Spleen (tissue), 11 donors: ENCODE measurements at regions not wholly inside any gene's neighbourhood (a gene's known extent, or its start where the extent isn't known, plus 50 kb on each side); places are given as distances from the start of the nearest gene placed in this dataset.

Experiments used
- DNase-seq: peaks from one replicate; pipeline ENCODE4 v3.0.0-alpha.2; 2020
- H3K27ac ChIP-seq, 8 donors: fragments of 200-600 bp; sonication (generic) in 7 of 8; 1 replicate in 4 of 8; 2 replicates in 4 of 8; pipeline versions ENCODE4 v1.5.0 to v1.8.0; 2016 to 2021; ENCODE audit warnings: inconsistent platforms in 4 of 8, mild to moderate bottlenecking in 4 of 8, moderate library complexity in 1 of 8
- H3K27me3 ChIP-seq, 7 donors: fragments of 200-600 bp; sonication (generic) in 6 of 7; replicated peaks in 1 of 7; 1 replicate in 4 of 7; 2 replicates in 3 of 7; pipeline versions ENCODE4 v1.5.0 to v1.8.0; 2016 to 2021; ENCODE audit warnings: inconsistent platforms in 3 of 7, mild to moderate bottlenecking in 1 of 7
- H3K36me3 ChIP-seq, 6 donors: fragments of 200-600 bp; sonication (generic) in 5 of 6; 1 replicate in 4 of 6; 2 replicates in 2 of 6; pipeline versions ENCODE4 v1.5.0 to v1.8.0; 2016 to 2021; ENCODE audit warnings: inconsistent platforms in 2 of 6
- H3K4me1 ChIP-seq, 6 donors: fragments of 200-600 bp; sonication (generic) in 5 of 6; 1 replicate in 3 of 6; 2 replicates in 3 of 6; pipeline versions ENCODE4 v1.5.0 to v1.8.0; 2016 to 2021; ENCODE audit warnings: inconsistent platforms in 3 of 6
- H3K4me3 ChIP-seq, 8 donors: fragments of 200-600 bp; sonication (generic) in 7 of 8; 1 replicate in 4 of 8; 2 replicates in 4 of 8; pipeline versions ENCODE4 v1.5.0 to v1.8.0; 2016 to 2021; ENCODE audit warnings: inconsistent platforms in 4 of 8, mild to moderate bottlenecking in 4 of 8, moderate library complexity in 2 of 8
- H3K9me3 ChIP-seq, 8 donors: fragments of 200-600 bp; sonication (generic) in 7 of 8; 1 replicate in 4 of 8; 2 replicates in 4 of 8; pipeline versions ENCODE4 v1.5.0 to v1.8.0; 2016 to 2021; ENCODE audit warnings: inconsistent platforms in 4 of 8
- CTCF ChIP-seq, 11 experiments: fragments of 200-600 bp in 7 of 11; fragments of 450-650 bp in 4 of 11; sonication (generic) in 4 of 11; IDR thresholded peaks in 8 of 11; conservative IDR thresholded peaks in 3 of 11; 1 replicate in 7 of 11; 2 replicates in 4 of 11; pipeline versions ENCODE4 v1.4.0 to v1.8.0; 2016 to 2021; ENCODE audit warnings: antibody characterized with exemption in 11 of 11, inconsistent platforms in 4 of 11, mild to moderate bottlenecking in 1 of 11
- POLR2A ChIP-seq, 3 donors: fragments of 450-650 bp; IDR thresholded peaks; one replicate each; pipeline ENCODE4 v1.5.1; 2017; ENCODE audit warnings: antibody characterized with exemption in 3 of 3, mild to moderate bottlenecking in 1 of 3
- POLR2AphosphoS5 ChIP-seq, 3 donors: sonication (generic); formaldehyde crosslinking; IDR thresholded peaks; one replicate each; pipeline ENCODE4 v1.5.1; 2017; ENCODE audit warnings: antibody characterized with exemption in 3 of 3
- WGBS, 5 donors: extraction: QIAGEN DNeasy Blood & Tissue Kit in 3 of 5; methylation state at CpG; one replicate each; pipeline versions ENCODE4 v1.1.5 to v1.1.7; 2013 to 2018; 5-methylcytosine and 5-hydroxymethylcytosine counted together
- intact Hi-C: fragments of 100-400 bp; cut with DNase I; formaldehyde crosslinking; loops from one replicate; pipeline ENCODE4 v1.15.0; 2023; ENCODE audit warnings: low total_unique reads
- donor health status: healthy with polysubstance abuse.
- donor health status: DM: no; HTN: no; CAD: no; lungs with moderate emphysema.
- donor health status: DM: no; HTN: no; CAD: no.
- donor health status: Bipolar disorder and iron deficiency.
- donor health status: healthy.
- donor health status: DM: no; HTN: no; CAD: no.
- donor health status: DM: yes; HTN: yes; CAD: no.

- H3K9me3 ChIP-seq = peaks cover 0 to 13% (median 5%) of the 10 kb centered on the region in 8 donors
- no peaks in the 10 kb centered on the region for H3K27me3 ChIP-seq
- intact Hi-C loops = no loop called here
- 69 to 78% (median 70%) methylated on average over 7 of the region's 7 CpGs for WGBS, 5 donors
- no peak overlapping the region for H3K4me3 ChIP-seq
- no peak for DNase-seq
- no peaks in the 10 kb centered on the region for H3K4me1 ChIP-seq
- H3K36me3 ChIP-seq = no peaks in the 10 kb centered on the region
- no peak overlapping the region for H3K27ac ChIP-seq
- TF ChIP-seq POLR2A (IDR thresholded peaks at IDR 0.05) (no peak), CTCF (IDR thresholded peaks at IDR 0.05 in 8 of 11, conservative IDR thresholded peaks at IDR 0.05 in 3 of 11) (no peak), POLR2AphosphoS5 (IDR thresholded peaks at IDR 0.05) (no peak)
Observed at GRCh38 chr2:156125018-156125417, 207.5 kb downstream of the NR4A2 start.

GRCh38 chr2:156124458-156124857 lies 208.1 kb downstream of the NR4A2 start:
- Histone ChIP-seq H3K4me1 (no peaks in the 10 kb centered on the region), H3K36me3 (no peaks in the 10 kb centered on the region), H3K9me3 (peaks cover 0 to 13% (median 5%) of the 10 kb centered on the region in 8 donors), H3K27me3 (no peaks in the 10 kb centered on the region), H3K4me3 (no peak overlapping the region), H3K27ac (no peak overlapping the region)
- TF ChIP-seq POLR2A (IDR thresholded peaks at IDR 0.05) = no peak
- no peak for TF ChIP-seq CTCF (IDR thresholded peaks at IDR 0.05 in 8 of 11, conservative IDR thresholded peaks at IDR 0.05 in 3 of 11)
- no peak for TF ChIP-seq POLR2AphosphoS5 (IDR thresholded peaks at IDR 0.05)
- intact Hi-C loops = no loop called here
- DNase-seq = no peak

DNA sequence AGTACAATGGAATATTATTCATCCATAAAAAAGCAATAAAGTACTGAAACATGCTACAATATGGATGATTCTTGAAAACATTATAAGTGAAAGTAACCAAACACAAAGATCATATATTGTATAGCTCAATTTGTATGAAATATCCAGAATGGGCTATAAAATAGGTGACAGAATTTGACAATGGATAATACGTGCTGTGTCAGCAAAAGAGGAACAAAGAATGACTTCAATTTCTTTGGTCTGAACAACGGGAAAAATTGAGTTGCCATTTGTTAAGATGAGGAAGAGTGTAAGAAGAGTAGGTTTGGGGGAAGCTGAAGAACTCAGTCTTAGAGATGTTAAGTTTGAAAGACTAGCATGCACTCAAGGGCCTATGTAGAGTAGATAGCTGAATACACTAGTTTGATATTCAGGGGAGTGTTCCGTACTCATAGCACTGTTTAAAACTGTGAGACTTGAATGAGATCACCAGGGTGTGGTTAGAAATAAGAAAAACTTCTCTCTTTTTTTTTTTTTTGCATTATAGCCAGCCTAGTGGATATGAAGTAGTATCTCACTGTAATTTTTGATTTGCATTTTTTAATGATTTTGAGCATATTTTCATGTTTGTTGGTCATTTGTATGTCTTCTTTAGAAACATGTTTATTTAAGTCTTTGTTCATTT lies 213.6 kb downstream of the NR4A2 start:
- Histone ChIP-seq H3K4me1 (no peaks in the 10 kb centered on the region), H3K27me3 (no peaks in the 10 kb centered on the region), H3K9me3 (peaks cover 0 to 18% (median 5%) of the 10 kb centered on the region in 8 donors), H3K27ac (no peak overlapping the region), H3K4me3 (no peak overlapping the region), H3K36me3 (no peaks in the 10 kb centered on the region)
- DNase-seq = no peak
- no peak for TF ChIP-seq POLR2A (IDR thresholded peaks at IDR 0.05)
- no peak for TF ChIP-seq CTCF (IDR thresholded peaks at IDR 0.05 in 8 of 11, conservative IDR thresholded peaks at IDR 0.05 in 3 of 11)
- no peak for TF ChIP-seq POLR2AphosphoS5 (IDR thresholded peaks at IDR 0.05)
- 79 to 86% (median 81%) methylated on average over 3 of the region's 3 CpGs for WGBS, 5 donors
- intact Hi-C loops = no loop called here

DNA sequence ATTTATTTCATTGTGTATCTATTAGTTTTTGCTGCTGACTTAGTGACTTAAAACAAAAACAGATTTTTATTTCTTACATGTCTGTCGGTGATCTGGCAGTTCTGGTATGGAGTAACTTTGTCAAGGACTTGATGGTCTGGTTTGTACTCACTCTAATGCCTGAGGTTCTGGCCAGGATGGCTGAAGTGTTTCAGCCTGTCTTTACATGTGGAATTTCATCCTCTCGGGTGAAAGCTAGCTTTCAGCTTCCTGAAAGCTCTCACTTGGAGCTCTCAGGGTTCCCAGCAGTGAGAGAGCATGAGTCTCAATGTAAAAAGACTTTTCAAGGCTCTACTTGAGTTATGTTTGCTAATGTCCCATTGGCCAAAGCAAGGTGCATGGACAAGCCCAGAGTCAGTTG lies 216.4 kb downstream of the NR4A2 start:
- Histone ChIP-seq H3K27ac (no peak overlapping the region), H3K4me3 (no peak overlapping the region), H3K4me1 (no peaks in the 10 kb centered on the region), H3K36me3 (no peaks in the 10 kb centered on the region), H3K27me3 (no peaks in the 10 kb centered on the region), H3K9me3 (peaks cover 0 to 18% (median 5%) of the 10 kb centered on the region in 8 donors)
- 49 to 83% (median 74%) methylated on average over 2 of the region's 2 CpGs for WGBS, 5 donors
- intact Hi-C loops = no loop called here
- TF ChIP-seq POLR2A (IDR thresholded peaks at IDR 0.05) = no peak
- TF ChIP-seq POLR2AphosphoS5 (IDR thresholded peaks at IDR 0.05) = no peak
- TF ChIP-seq CTCF (IDR thresholded peaks at IDR 0.05 in 8 of 11, conservative IDR thresholded peaks at IDR 0.05 in 3 of 11) = no peak
- DNase-seq = no peak
